ENCODE measurements at regions not wholly inside any gene's neighbourhood (a gene's known extent, or its start where the extent isn't known, plus 50 kb on each side); places are given as distances from the start of the nearest gene placed in this dataset.

GRCh38 chr4:116400480-116400879, 684.9 kb downstream of the TRAM1L1 start:
- TF ChIP-seq, protein P1, sequence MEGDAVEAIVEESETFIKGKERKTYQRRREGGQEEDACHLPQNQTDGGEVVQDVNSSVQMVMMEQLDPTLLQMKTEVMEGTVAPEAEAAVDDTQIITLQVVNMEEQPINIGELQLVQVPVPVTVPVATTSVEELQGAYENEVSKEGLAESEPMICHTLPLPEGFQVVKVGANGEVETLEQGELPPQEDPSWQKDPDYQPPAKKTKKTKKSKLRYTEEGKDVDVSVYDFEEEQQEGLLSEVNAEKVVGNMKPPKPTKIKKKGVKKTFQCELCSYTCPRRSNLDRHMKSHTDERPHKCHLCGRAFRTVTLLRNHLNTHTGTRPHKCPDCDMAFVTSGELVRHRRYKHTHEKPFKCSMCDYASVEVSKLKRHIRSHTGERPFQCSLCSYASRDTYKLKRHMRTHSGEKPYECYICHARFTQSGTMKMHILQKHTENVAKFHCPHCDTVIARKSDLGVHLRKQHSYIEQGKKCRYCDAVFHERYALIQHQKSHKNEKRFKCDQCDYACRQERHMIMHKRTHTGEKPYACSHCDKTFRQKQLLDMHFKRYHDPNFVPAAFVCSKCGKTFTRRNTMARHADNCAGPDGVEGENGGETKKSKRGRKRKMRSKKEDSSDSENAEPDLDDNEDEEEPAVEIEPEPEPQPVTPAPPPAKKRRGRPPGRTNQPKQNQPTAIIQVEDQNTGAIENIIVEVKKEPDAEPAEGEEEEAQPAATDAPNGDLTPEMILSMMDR (conservative IDR thresholded peaks at IDR 0.05 in 1 of 2, IDR thresholded peaks at IDR 0.05 in 1 of 2; ENCODE audit: extremely low read depth in 1 of 2, insufficient read depth in 1 of 2, low read depth in 1 of 2, low read length in 2 of 2): no peak
- no peak for TF ChIP-seq EZH2 (IDR thresholded peaks at IDR 0.05; ENCODE audit: borderline replicate concordance, low read length)

Data from mammary epithelial cell (primary cell).